ENCODE measurements at regions not wholly inside any gene's neighbourhood (a gene's known extent, or its start where the extent isn't known, plus 50 kb on each side); places are given as distances from the start of the nearest gene placed in this dataset.

DNA sequence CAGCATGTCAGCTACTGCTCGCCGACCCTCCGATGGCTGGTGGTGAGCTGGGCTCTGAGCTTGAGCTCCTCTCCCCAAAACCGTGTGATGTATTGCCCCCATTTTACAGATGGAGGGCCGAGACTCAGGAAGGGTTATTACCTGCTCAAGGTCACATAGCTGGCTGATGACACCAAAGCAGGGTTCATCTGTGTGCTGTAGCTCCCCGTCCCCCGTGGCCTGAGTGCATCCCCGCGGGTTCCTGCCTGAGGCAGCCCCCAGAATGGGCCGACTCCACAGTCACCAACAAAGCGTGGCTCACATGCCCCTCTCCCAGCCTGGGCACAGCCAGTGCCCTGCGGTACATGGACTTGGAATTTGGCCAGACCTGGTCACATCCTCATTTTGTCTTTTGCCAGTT, 198.6 kb downstream of the TFCP2L1 start:
- FAIRE-seq (no peak), DNase-seq (ENCODE audit: low read depth, low spot score) (no peak), ATAC-seq (no peak)
- Histone ChIP-seq H3K9me3 (replicated peaks; ENCODE audit: control insufficient read depth, insufficient read depth, low read length) (no peaks in the 10 kb centered on the region), H3K27me3 (replicated peaks in 1 of 2; ENCODE audit: control insufficient read depth in 2 of 2, insufficient read depth in 2 of 2, low read length in 1 of 2) (no peaks in the 10 kb centered on the region; a peak in 1 of 4 replicates), H3K79me2 (ENCODE audit: control insufficient read depth, insufficient read depth, low read length) (no peaks in the 10 kb centered on the region), H3K4me2 (ENCODE audit: control insufficient read depth, insufficient read depth) (no peak overlapping the region), H2AFZ (ENCODE audit: control insufficient read depth, low read depth, low read length) (no peak overlapping the region), H4K20me1 (ENCODE audit: control insufficient read depth, insufficient read depth) (no peaks in the 10 kb centered on the region), H3K9ac (ENCODE audit: control insufficient read depth, insufficient read depth, low read length) (no peak overlapping the region), H3K4me1 (ENCODE audit: control insufficient read depth, insufficient read depth, low read length) (no peaks in the 10 kb centered on the region), H3K4me3 (no peak overlapping the region), H3K36me3 (ENCODE audit: control insufficient read depth in 2 of 2, insufficient read depth in 2 of 2, low read length in 1 of 2) (no peaks in the 10 kb centered on the region), H3K27ac (ENCODE audit: control insufficient read depth, insufficient read depth) (no peak overlapping the region)
- no TSS peak for BruUV-seq (replicated peaks)
- in situ Hi-C loops (cut with MboI) (loop anchor here (25.0 kb wide), 1 partner anchor 626 kb away; no protein-coding TSS in a partner anchor), intact Hi-C loops (cut with micrococcal nuclease; ENCODE audit: unreplicated experiment) (no loop called here)
- ChIA-PET RAD21 (ENCODE audit: unreplicated experiment) (interaction anchor here (2.1 kb wide), 1 partner anchor 269 kb away, joined by 8 read pairs; no protein-coding TSS in a partner anchor), CTCF (interaction anchor here (0.6 to 4.1 kb wide), 9 partner anchors 9 to 662 kb away, joined by 3 to 32 read pairs (median 5); no protein-coding TSS in a partner anchor), SMC1A (ENCODE audit: uncharacterized antibody, unreplicated experiment) (interaction anchor here (1.3 to 2.3 kb wide), 2 partner anchors 11 to 29 kb away, joined by 3 to 7 read pairs; no protein-coding TSS in a partner anchor), POLR2A (interaction anchor here (0.6 kb wide), 1 partner anchor 166 kb away, joined by 4 read pairs; no protein-coding TSS in a partner anchor)
- TF ChIP-seq RAD21 (IDR thresholded peaks at IDR 0.05; ENCODE audit: insufficient read depth, low read depth, low read length), result no peak
- TF ChIP-seq, protein P1, sequence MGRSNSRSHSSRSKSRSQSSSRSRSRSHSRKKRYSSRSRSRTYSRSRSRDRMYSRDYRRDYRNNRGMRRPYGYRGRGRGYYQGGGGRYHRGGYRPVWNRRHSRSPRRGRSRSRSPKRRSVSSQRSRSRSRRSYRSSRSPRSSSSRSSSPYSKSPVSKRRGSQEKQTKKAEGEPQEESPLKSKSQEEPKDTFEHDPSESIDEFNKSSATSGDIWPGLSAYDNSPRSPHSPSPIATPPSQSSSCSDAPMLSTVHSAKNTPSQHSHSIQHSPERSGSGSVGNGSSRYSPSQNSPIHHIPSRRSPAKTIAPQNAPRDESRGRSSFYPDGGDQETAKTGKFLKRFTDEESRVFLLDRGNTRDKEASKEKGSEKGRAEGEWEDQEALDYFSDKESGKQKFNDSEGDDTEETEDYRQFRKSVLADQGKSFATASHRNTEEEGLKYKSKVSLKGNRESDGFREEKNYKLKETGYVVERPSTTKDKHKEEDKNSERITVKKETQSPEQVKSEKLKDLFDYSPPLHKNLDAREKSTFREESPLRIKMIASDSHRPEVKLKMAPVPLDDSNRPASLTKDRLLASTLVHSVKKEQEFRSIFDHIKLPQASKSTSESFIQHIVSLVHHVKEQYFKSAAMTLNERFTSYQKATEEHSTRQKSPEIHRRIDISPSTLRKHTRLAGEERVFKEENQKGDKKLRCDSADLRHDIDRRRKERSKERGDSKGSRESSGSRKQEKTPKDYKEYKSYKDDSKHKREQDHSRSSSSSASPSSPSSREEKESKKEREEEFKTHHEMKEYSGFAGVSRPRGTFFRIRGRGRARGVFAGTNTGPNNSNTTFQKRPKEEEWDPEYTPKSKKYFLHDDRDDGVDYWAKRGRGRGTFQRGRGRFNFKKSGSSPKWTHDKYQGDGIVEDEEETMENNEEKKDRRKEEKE (IDR thresholded peaks at IDR 0.05), result no peak
- no peak for TF ChIP-seq EZH2 (IDR thresholded peaks at IDR 0.05; ENCODE audit: borderline replicate concordance, control insufficient read depth, low read depth, low read length)
- TF ChIP-seq, protein P2, sequence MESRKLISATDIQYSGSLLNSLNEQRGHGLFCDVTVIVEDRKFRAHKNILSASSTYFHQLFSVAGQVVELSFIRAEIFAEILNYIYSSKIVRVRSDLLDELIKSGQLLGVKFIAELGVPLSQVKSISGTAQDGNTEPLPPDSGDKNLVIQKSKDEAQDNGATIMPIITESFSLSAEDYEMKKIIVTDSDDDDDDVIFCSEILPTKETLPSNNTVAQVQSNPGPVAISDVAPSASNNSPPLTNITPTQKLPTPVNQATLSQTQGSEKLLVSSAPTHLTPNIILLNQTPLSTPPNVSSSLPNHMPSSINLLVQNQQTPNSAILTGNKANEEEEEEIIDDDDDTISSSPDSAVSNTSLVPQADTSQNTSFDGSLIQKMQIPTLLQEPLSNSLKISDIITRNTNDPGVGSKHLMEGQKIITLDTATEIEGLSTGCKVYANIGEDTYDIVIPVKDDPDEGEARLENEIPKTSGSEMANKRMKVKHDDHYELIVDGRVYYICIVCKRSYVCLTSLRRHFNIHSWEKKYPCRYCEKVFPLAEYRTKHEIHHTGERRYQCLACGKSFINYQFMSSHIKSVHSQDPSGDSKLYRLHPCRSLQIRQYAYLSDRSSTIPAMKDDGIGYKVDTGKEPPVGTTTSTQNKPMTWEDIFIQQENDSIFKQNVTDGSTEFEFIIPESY (IDR thresholded peaks at IDR 0.05), result no peak
- TF ChIP-seq RELA (IDR thresholded peaks at IDR 0.05; ENCODE audit: borderline replicate concordance, partially characterized antibody), result no peak
- TF ChIP-seq, protein P3, sequence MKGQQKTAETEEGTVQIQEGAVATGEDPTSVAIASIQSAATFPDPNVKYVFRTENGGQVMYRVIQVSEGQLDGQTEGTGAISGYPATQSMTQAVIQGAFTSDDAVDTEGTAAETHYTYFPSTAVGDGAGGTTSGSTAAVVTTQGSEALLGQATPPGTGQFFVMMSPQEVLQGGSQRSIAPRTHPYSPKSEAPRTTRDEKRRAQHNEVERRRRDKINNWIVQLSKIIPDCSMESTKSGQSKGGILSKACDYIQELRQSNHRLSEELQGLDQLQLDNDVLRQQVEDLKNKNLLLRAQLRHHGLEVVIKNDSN (IDR thresholded peaks at IDR 0.05; ENCODE audit: borderline replicate concordance, extremely low read length, insufficient read depth, low read depth, low read length), result no peak
- TF ChIP-seq JUNB (IDR thresholded peaks at IDR 0.05), result no peak
- no peak for TF ChIP-seq ZNF622 (IDR thresholded peaks at IDR 0.05)
- TF ChIP-seq PAX5 (IDR thresholded peaks at IDR 0.05; ENCODE audit: borderline replicate concordance, low read depth, low read length), result no peak
- no peak for TF ChIP-seq ZNF217 (IDR thresholded peaks at IDR 0.05)
- TF ChIP-seq SP1 (IDR thresholded peaks at IDR 0.05; ENCODE audit: low read depth, low read length), result no peak
- TF ChIP-seq RBBP5 (conservative IDR thresholded peaks at IDR 0.05), result no peak
- TF ChIP-seq EP300 (IDR thresholded peaks at IDR 0.05; ENCODE audit: borderline replicate concordance in 1 of 2, control insufficient read depth in 1 of 2, low read depth in 2 of 2, low read length in 2 of 2), result no peak
- no peak for TF ChIP-seq TBL1XR1 (IDR thresholded peaks at IDR 0.05; ENCODE audit: low read depth, low read length)
- no peak for TF ChIP-seq SMC3 (IDR thresholded peaks at IDR 0.05; ENCODE audit: borderline replicate concordance, low read length)
- no peak for TF ChIP-seq ZBED1 (IDR thresholded peaks at IDR 0.05; ENCODE audit: borderline replicate concordance)
- no peak for TF ChIP-seq PML (IDR thresholded peaks at IDR 0.05; ENCODE audit: low read length)
- WGBS (ENCODE audit: insufficient coverage, insufficient replicate concordance, low lambda C conversion rate, missing lambda C conversion rate), result 59% methylated on average over 12 of the region's 12 CpGs
